Stimulated activated CD4-positive, alpha-beta T cell treated with anti-CD3 and anti-CD28 coated beads, Interleukin-4, amount 100 ng/mL, for 1 hour (primary cell): ENCODE measurements at regions not wholly inside any gene's neighbourhood (a gene's known extent, or its start where the extent isn't known, plus 50 kb on each side); places are given as distances from the start of the nearest gene placed in this dataset.

Source experiments
- DNase-seq: peaks from one replicate; pipeline ENCODE4 v3.0.0-alpha.2; 2020

GRCh38 chr18:40088130-40088529 lies 1866.9 kb upstream of the PIK3C3 start:
- no peak for DNase-seq

GRCh38 chr18:40079786-40080185 lies 1875.2 kb upstream of the PIK3C3 start:
- DNase-seq = no peak

- no peak for DNase-seq
Measured at GRCh38 chr18:40075616-40076015, 1879.4 kb upstream of the PIK3C3 start.

GRCh38 chr18:40072761-40073160 lies 1882.3 kb upstream of the PIK3C3 start:
- DNase-seq = no peak

GRCh38 chr18:40066368-40066767 lies 1888.7 kb upstream of the PIK3C3 start:
- DNase-seq = no peak

- DNase-seq = no peak
Measured at GRCh38 chr18:40063488-40063887, 1891.5 kb upstream of the PIK3C3 start.

GRCh38 chr18:40061086-40061485 lies 1893.9 kb upstream of the PIK3C3 start:
- no peak for DNase-seq

GRCh38 chr18:40060562-40060961 lies 1894.5 kb upstream of the PIK3C3 start:
- no peak for DNase-seq

GRCh38 chr18:40058811-40059570 lies 1896.0 kb upstream of the PIK3C3 start:
- DNase-seq = no peak

- no peak for DNase-seq
Measured at GRCh38 chr18:40056079-40056692, 1898.8 kb upstream of the PIK3C3 start.

GRCh38 chr18:40055262-40055661 lies 1899.8 kb upstream of the PIK3C3 start:
- no peak for DNase-seq

- no peak for DNase-seq
Measured at GRCh38 chr18:40049716-40050115, 1905.3 kb upstream of the PIK3C3 start.

GRCh38 chr18:40048886-40049650 lies 1906.0 kb upstream of the PIK3C3 start:
- no peak for DNase-seq

- DNase-seq = no peak
Measured at GRCh38 chr18:40048253-40048652, 1906.8 kb upstream of the PIK3C3 start.

- no peak for DNase-seq
Measured at GRCh38 chr18:40046596-40046995, 1908.4 kb upstream of the PIK3C3 start.

- DNase-seq = no peak
Measured at GRCh38 chr18:40041951-40042350, 1913.1 kb upstream of the PIK3C3 start.

GRCh38 chr18:40040574-40040973 lies 1914.5 kb upstream of the PIK3C3 start:
- no peak for DNase-seq

- no peak for DNase-seq
Measured at GRCh38 chr18:40037356-40037755, 1917.7 kb upstream of the PIK3C3 start.

- DNase-seq = no peak
Measured at GRCh38 chr18:40036861-40037260, 1918.2 kb upstream of the PIK3C3 start.

GRCh38 chr18:40035966-40036365 lies 1919.1 kb upstream of the PIK3C3 start:
- DNase-seq = no peak

- DNase-seq = no peak
Measured at GRCh38 chr18:40032076-40032475, 1923.0 kb upstream of the PIK3C3 start.

- no peak for DNase-seq
Measured at GRCh38 chr18:40031435-40031834, 1923.6 kb upstream of the PIK3C3 start.

GRCh38 chr18:40019797-40020392 lies 1935.1 kb upstream of the PIK3C3 start:
- DNase-seq = no peak

GRCh38 chr18:40018266-40018665 lies 1936.8 kb upstream of the PIK3C3 start:
- DNase-seq = no peak
